ENCODE measurements at regions not wholly inside any gene's neighbourhood (a gene's known extent, or its start where the extent isn't known, plus 50 kb on each side); places are given as distances from the start of the nearest gene placed in this dataset.
A peak's percentile ranks its signal among the peaks of the same experiment; 100 is the strongest.
"Not testable (repeated sequence)": the region's sequence is repeated elsewhere in the genome, so short reads cannot be mapped to it uniquely, and the experiment has no call there.

DNA sequence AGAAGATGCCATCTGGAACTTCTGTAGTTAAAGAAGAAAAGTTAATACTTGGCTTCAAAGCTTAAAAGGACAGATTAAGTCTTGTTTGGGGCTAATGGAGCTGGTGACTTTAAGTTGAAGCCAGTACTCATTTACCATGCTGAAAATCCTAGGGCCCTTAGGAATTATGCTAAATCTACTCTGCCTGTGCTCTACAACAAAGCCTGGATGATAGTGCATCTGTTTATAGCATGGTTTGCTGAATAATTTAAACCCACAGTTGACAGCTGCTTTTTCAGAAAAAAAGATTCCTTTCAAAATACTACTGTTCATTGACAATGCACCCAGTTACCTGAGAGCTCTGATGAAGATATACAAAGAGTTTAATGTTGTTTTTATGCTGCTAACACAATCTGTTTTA, 393.5 kb downstream of the MAT2B start:
- no peak overlapping the region for H3K4me3 ChIP-seq (ENCODE audit: low read depth, low read length)
- TF ChIP-seq CTCF (IDR thresholded peaks at IDR 0.05; ENCODE audit: borderline replicate concordance, insufficient read depth, low read depth, low read length), result no peak

DNA sequence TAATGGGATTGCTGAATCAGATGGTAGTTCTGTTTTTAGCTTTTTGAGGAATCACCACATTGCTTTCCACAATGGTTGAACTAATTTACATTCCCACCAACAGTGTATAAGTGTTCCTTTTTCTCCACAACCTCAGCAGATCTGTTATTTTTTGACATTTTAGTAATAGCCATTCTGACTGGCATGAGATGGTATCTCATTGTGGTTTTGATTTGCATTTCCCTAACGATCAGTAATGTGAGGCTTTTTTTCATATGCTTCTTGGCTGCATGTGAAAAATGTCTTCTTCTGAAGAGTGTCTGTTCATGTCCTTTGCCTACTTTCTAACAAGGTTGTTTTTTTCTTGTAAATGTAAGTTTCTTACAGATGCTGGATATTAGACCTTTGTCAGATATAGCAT, 402.4 kb downstream of the MAT2B start:
- H3K4me3 ChIP-seq (ENCODE audit: low read depth, low read length), result not testable (repeated sequence)

DNA sequence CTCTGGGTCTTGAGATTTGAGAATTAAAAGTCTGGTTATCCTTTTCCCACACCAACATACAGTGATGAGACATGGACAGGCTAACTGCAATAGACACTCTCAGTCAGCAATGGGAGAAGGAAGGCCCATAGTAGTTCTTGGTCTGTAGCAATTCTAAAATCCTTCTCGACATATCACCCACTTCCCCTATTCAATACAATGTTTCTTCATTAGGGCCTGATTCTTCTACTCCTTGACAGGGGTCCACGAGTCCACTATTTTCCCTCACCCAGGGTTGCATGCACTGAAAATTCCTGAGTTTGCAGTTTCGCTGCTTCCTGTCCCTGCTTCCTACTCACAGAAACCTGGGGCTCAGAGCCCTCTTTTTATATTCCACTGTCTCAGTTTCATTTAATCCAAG, 402.8 kb downstream of the MAT2B start:
- no peak for TF ChIP-seq CTCF (IDR thresholded peaks at IDR 0.05; ENCODE audit: borderline replicate concordance, insufficient read depth, low read depth, low read length)
- no peak overlapping the region for H3K4me3 ChIP-seq (ENCODE audit: low read depth, low read length)

DNA sequence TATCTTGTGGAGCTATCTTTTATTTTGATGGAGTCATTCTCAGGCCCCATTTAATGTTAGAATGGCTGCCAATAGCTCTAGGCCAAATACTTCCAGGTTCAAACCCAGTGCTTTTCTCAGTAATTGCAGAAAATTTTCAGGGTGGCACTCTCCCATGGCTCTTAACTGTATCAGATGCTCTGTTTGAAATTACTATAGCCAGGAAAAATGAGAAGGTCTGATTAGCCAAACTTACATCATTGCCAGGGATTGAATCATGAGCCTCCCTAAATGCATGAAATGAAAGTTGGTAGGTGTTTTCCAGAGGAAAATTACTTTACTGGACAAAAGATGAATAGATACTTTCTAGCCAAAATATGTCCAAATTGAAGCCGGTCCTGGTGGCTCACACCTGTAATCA, 404.8 kb downstream of the MAT2B start:
- H3K4me3 ChIP-seq (ENCODE audit: low read depth, low read length), result no peak overlapping the region
- no peak for TF ChIP-seq CTCF (IDR thresholded peaks at IDR 0.05; ENCODE audit: borderline replicate concordance, insufficient read depth, low read depth, low read length)

DNA sequence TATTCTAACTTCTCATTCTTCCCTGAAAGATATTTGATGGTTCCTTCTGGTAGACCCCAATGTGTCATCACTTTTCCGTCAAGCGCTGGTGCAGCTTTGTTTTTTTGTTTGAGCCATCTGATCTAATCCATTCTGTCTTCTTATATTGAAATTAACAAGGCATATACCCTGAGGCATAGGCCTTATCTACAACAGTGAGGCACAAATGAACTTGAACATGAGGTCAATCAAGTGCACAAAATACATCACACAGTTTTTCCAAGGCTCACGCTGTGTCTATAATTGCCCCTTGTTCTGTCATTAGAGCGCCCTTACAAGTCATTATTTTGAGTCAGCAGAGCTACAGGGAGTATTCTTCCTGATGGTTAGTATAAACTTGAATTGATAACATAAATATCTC, 406.6 kb downstream of the MAT2B start:
- no peak overlapping the region for H3K4me3 ChIP-seq (ENCODE audit: low read depth, low read length)
- TF ChIP-seq CTCF (IDR thresholded peaks at IDR 0.05; ENCODE audit: borderline replicate concordance, insufficient read depth, low read depth, low read length), result no peak

- TF ChIP-seq CTCF (IDR thresholded peaks at IDR 0.05; ENCODE audit: borderline replicate concordance, insufficient read depth, low read depth, low read length), result peak; percentile 18; the same call in 1 of the 2 replicates
- H3K4me3 ChIP-seq (ENCODE audit: low read depth, low read length), result no peak overlapping the region
These were observed 408.1 kb downstream of the MAT2B start for GRCh38 chr5:163913548-163913947.

GRCh38 chr5:163914910-163915309, 409.5 kb downstream of the MAT2B start:
- no peak for TF ChIP-seq CTCF (IDR thresholded peaks at IDR 0.05; ENCODE audit: borderline replicate concordance, insufficient read depth, low read depth, low read length)
- H3K4me3 ChIP-seq (ENCODE audit: low read depth, low read length), result no peak overlapping the region

DNA sequence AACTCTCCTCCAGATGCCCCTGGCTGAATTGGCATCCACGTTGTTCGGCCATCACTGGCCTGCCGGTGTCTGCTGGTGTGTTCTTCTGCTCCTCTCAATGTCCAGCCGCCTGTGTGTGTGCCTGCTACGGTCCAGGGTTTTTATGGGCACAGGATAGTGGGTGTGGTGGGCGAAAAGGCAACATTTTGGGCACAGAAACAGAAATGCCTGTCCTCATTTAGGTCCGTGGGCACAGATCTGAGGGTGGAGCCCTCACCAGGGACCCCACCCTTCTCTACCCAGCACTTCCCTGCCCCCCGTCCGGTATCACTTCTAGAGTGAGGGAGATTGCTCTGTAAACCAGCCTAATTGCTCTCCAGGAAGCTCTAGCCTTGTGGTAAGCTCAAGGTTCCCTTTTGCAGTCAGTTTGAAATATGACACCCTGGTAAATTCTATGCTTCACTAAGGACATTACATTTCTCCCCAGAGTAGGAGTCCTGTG, 410.1 kb downstream of the MAT2B start:
- peak overlapping the region; percentile 19 for H3K4me3 ChIP-seq (ENCODE audit: low read depth, low read length)
- no peak for TF ChIP-seq CTCF (IDR thresholded peaks at IDR 0.05; ENCODE audit: borderline replicate concordance, insufficient read depth, low read depth, low read length)

Data from GM12875 (cell line).